ENCODE measurements at regions not wholly inside any gene's neighbourhood (a gene's known extent, or its start where the extent isn't known, plus 50 kb on each side); places are given as distances from the start of the nearest gene placed in this dataset.

DNA sequence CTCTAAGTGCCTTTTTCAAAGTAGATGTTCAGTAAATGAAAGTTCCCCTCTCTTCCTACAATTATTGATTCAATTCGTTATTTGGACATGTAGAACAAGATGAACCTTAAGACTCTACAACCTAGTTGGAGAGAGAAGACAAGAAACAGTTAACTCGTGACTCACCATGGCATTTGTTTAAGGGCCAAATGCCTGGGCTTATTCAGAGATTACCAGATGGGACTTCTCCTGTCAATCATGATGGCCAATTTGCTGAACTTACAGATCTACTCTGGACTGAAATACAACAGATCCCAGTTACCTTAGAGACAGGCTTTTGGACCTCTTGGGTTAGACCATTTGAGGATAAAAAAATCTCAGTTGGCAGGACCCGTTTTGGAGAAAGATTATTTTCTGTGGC, 93.5 kb downstream of the C1orf94 start:
- no peak for TF ChIP-seq CTCF (IDR thresholded peaks at IDR 0.05)
- TF ChIP-seq ZFX (IDR thresholded peaks at IDR 0.05; ENCODE audit: borderline replicate concordance): no peak
- H3K27ac ChIP-seq: no peak overlapping the region

DNA sequence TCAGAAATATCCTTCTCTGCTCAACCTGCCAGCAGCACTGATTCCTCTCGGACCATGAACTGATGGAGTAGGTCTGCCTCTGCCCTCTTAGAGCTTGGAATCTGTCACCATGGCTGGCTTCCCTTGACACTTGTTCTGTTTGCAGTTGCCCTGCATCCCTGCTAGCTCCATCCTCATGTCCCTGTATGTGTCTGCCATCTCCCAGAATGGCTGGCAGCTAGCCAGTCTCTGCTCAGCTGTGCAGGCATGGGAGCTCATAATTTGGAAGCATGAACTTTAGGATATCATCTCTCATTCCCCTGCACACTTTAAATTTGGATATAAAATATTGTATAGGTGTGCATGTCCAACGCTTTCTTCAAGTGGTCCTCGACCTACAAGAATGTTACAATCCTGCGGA, 95.4 kb downstream of the C1orf94 start:
- no peak overlapping the region for H3K27ac ChIP-seq
- TF ChIP-seq ZFX (IDR thresholded peaks at IDR 0.05; ENCODE audit: borderline replicate concordance) (no peak), CTCF (IDR thresholded peaks at IDR 0.05) (no peak)

DNA sequence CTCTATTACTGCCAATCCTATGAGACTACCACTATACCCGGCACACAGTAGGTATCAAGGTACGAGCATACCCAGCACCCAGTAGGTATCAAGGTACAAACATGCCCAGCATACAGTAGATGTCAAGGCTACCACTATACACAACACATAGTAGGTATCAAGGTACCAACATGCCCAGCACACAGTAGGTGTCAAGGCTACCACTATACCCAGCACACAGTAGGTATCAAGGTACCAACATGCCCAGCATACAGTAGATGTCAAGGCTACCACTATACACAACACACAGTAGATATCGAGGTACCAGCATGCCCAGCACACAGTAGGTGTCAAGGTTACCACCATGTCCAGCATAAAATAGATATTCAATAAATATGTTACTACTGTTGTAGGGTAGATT, 98.4 kb downstream of the C1orf94 start:
- no peak overlapping the region for H3K27ac ChIP-seq
- no peak for TF ChIP-seq CTCF (IDR thresholded peaks at IDR 0.05)
- no peak for TF ChIP-seq ZFX (IDR thresholded peaks at IDR 0.05; ENCODE audit: borderline replicate concordance)

DNA sequence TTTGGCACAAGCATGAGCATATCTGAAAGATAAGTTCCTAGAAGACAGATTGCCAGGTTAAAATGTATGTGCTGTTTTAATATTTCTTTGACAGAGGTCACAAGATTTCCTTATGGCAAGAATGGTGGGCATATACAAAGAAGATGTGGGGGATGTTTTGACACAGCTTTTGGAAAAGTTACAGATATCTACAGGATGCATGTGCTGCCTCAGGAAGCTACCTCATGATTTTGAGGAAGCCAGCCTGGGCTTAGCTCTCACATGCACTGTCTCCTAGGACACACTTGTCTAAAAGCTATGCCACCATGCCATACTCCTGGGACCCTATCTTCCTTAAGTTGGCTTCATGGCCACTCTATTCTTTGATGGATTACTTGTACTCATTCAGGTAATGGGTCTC, 99.9 kb downstream of the C1orf94 start:
- TF ChIP-seq CTCF (IDR thresholded peaks at IDR 0.05): no peak
- TF ChIP-seq ZFX (IDR thresholded peaks at IDR 0.05; ENCODE audit: borderline replicate concordance): no peak
- no peak overlapping the region for H3K27ac ChIP-seq

DNA sequence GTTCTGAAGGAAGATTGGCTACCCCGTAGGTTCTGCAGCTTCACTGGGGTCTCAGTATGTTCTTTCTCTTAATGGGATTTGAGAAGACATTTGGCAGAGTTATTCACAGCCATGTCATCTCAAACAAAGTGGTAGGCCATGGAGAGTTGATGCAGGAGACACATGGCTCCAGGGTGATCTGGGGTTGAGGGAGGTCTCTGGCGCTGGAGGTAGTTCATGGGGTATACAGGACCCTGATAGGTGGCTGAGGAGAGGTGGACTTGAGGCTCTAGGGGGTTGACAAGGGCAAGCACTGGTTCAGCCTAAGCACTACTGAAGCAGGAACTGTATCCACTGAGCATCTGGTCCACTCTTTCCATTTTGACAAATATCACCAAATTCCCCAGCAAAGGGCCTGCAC, 100.4 kb downstream of the C1orf94 start:
- H3K27ac ChIP-seq: no peak overlapping the region
- no peak for TF ChIP-seq CTCF (IDR thresholded peaks at IDR 0.05)
- no peak for TF ChIP-seq ZFX (IDR thresholded peaks at IDR 0.05; ENCODE audit: borderline replicate concordance)

GRCh38 chr1:34278211-34278610, 101.5 kb downstream of the C1orf94 start:
- H3K27ac ChIP-seq: no peak overlapping the region
- TF ChIP-seq ZFX (IDR thresholded peaks at IDR 0.05; ENCODE audit: borderline replicate concordance) (no peak), CTCF (IDR thresholded peaks at IDR 0.05) (no peak)

- TF ChIP-seq CTCF (IDR thresholded peaks at IDR 0.05) (no peak), ZFX (IDR thresholded peaks at IDR 0.05; ENCODE audit: borderline replicate concordance) (no peak)
- no peak overlapping the region for H3K27ac ChIP-seq
These were observed 103.3 kb downstream of the C1orf94 start for GRCh38 chr1:34279971-34280370.
